Ovary (tissue), 3 donors: ENCODE measurements at regions not wholly inside any gene's neighbourhood (a gene's known extent, or its start where the extent isn't known, plus 50 kb on each side); places are given as distances from the start of the nearest gene placed in this dataset.

Experiments used
- EP300 ChIP-seq: sonication (generic); formaldehyde crosslinking; IDR thresholded peaks from one replicate; pipeline ENCODE4 v1.6.1; 2017; ENCODE audit warnings: antibody characterized with exemption
- POLR2A ChIP-seq: fragments of 450-650 bp; IDR thresholded peaks from one replicate; pipeline ENCODE4 v1.6.1; 2017; ENCODE audit warnings: antibody characterized with exemption, mild to moderate bottlenecking, moderate library complexity
- TF ChIP-seq, protein P1 (sequence below), 3 donors: fragments of 450-650 bp in 2 of 3; fragments of 200-600 bp in 1 of 3; IDR thresholded peaks; one replicate each; pipeline versions ENCODE4 v1.5.1 to v1.8.0; 2016 to 2022; ENCODE audit warnings: antibody characterized with exemption in 3 of 3, mild to moderate bottlenecking in 1 of 3
- donor health status: DM: no; HTN: no; CAD: no.

DNA sequence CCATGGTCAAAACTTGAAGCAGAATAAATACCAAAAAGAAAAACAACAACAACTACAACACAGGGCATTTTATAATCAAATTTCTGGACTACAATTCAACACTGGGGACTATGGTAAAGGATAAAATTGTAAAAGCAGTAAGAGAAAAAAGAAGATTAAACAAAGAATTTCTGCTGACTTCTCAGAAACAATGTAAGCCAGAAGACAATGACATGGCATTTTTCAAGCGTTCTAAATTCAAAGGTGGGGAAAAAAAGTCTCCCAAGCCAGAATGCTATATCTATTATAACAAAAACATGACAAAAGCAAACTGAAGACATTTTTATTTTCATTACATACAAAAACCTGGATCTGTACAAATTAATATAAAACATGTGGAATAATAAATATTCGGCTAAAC, 433.1 kb downstream of the NPHP4 start:
- TF ChIP-seq, protein P1, sequence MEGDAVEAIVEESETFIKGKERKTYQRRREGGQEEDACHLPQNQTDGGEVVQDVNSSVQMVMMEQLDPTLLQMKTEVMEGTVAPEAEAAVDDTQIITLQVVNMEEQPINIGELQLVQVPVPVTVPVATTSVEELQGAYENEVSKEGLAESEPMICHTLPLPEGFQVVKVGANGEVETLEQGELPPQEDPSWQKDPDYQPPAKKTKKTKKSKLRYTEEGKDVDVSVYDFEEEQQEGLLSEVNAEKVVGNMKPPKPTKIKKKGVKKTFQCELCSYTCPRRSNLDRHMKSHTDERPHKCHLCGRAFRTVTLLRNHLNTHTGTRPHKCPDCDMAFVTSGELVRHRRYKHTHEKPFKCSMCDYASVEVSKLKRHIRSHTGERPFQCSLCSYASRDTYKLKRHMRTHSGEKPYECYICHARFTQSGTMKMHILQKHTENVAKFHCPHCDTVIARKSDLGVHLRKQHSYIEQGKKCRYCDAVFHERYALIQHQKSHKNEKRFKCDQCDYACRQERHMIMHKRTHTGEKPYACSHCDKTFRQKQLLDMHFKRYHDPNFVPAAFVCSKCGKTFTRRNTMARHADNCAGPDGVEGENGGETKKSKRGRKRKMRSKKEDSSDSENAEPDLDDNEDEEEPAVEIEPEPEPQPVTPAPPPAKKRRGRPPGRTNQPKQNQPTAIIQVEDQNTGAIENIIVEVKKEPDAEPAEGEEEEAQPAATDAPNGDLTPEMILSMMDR (IDR thresholded peaks at IDR 0.05): no peak
- no peak for TF ChIP-seq POLR2A
- no peak for TF ChIP-seq EP300
